Hypothalamus (tissue), 51 donors: ENCODE measurements at regions not wholly inside any gene's neighbourhood (a gene's known extent, or its start where the extent isn't known, plus 50 kb on each side); places are given as distances from the start of the nearest gene placed in this dataset.

Experiments used
- DNase-seq, 51 donors: peaks; one replicate each; lab custom pipeline; 2025; lab: John Stamatoyannopoulos, UW

DNA sequence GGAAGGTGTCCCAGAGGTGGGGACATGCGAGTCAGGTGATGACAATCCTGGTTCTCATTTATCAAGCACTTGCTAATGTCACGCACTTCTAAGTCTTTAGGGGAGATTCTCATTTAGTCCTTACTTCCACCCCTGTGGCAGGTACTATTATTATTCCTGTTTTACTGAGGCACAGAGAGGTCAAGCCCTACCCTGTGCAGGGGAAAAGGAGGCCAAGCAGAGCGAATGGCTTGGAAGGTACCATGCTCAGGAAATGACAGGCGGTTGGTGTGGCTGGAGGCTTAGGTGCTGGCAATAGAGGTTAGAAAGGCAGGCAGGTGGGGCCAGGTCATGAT lies 268.9 kb downstream of the UACA start:
- no peak for DNase-seq

- no peak for DNase-seq
Observed at GRCh38 chr15:70493787-70494516, 269.4 kb downstream of the UACA start.

GRCh38 chr15:70493376-70493775 lies 270.0 kb downstream of the UACA start:
- no peak for DNase-seq

DNA sequence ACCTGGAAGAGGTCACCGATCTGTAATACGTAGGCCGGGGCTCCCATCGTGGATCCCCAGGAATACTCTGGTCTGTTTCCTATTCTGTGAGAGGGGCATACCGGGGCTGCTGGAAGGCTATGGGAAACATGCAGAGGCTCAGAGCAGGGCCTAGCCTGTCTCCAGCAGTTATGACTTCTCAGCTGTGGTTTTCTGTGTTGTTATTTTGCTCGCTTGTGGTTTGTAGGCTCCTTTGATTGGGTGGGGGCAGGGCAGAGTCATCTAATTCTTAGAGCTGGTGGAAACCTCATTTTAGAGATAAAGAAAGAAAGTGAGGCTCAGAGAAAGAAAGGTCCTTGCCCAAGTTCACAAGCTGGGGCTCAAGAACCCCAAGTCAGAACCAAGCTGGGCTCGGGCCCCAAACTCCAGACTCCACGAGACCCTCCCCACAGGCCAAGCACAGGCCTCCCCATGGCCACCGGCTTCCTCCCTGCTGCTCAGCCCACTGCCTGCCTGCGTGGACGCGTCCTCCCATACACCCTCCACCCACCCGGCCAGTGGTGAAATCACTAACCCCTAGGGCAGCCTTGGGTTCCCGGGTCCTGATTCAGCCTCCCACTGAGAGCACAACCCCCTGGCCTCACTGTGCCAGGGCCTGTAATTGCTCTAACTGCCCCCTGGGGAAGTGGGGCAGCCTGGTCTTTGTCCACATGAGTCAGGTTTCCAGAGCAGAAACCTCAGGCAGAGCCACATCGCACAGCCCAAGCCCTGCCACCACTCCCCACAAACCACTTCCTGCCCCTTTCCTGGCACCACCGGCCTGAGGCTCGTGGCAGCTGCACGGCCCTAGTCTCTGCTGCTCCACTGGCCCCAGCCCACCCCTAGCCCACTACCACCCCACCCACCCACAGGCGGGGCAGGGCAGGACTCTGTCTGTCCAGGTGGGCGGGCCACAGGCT lies 270.8 kb downstream of the UACA start:
- peak in 18 of 51 donors; percentile 13 to 73 (median 20) for DNase-seq

DNA sequence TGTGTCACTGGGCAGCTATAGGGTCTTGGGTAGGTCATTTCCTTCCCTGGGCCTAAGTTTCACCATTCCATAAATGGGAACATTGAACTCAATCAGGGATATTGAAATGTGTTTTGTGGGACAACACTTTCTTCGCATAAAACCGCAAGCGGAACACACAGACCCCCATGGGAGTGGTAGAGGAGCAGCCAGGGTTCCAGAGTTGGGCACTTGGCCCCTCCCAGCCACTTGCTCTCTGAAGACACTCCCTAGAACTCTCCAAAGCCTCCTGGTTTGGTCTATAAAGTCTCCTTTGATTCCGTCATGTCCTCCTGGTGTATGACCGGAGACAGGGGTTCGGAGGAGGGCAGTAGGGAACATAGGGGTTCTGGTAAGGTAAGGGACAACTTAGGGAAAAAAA lies 271.7 kb downstream of the UACA start:
- no peak for DNase-seq

- no peak for DNase-seq
Observed at GRCh38 chr15:70491201-70491621, 272.1 kb downstream of the UACA start.

DNA sequence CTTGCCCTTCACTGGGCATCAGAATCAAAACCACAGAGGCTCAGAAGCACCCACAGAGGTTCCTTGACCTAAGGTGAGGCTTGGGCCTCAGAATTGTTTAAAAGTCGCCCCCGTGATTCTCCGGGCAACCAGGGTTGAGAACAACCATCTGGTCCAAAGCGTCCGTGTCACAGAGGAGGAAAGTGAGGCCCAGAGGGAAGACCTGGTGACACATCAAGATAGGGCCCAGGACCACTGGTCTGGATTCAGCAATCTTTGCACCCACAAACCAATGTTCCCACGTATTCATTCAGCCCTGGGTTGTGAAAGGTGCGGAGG lies 272.6 kb downstream of the UACA start:
- DNase-seq: no peak

GRCh38 chr15:70490148-70490837 lies 273.1 kb downstream of the UACA start:
- no peak for DNase-seq

DNA sequence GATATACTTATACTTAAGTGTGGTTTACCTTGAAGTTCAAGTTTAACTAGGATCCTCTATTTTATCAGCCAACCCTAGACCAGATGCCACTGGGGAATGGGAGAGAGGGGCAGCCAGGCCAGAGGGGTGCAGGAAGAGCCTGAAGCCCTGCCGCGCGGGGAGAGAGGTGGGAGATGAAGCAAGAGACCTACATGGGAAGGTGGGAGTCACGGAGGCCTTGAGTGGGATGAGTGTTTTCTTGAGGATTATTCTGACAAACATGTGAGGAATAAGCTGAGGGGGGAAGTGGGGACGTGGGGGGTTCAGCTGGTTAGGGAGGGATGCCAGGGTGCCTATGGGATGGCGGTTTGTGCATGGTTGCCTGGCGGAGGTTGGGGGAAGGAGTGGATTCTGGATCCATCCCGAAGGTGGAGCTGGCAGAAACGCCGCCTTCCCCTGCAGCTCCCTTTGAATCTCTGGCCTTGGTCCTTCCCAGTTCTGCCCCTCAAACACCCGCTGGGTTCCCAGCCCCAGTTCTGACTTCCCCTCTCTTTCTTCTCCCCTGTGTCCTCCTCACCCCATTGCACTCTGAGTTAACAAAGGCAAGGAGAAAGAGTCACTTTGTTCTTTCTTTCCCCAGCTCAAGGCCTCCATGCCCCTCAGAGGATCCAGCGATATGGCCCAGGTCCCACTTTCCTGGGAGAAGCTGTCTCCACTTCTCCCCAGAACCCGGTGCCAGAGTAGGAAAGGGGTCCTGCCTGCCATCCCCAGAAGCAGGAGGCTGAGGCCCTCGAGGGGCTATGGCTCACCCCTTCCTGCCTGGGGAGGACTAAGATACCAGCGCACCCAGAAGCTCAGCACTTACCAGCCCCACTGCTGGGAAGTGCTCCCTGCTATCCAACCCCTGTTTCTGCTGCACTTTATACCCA lies 274.2 kb downstream of the UACA start:
- DNase-seq: no peak

DNA sequence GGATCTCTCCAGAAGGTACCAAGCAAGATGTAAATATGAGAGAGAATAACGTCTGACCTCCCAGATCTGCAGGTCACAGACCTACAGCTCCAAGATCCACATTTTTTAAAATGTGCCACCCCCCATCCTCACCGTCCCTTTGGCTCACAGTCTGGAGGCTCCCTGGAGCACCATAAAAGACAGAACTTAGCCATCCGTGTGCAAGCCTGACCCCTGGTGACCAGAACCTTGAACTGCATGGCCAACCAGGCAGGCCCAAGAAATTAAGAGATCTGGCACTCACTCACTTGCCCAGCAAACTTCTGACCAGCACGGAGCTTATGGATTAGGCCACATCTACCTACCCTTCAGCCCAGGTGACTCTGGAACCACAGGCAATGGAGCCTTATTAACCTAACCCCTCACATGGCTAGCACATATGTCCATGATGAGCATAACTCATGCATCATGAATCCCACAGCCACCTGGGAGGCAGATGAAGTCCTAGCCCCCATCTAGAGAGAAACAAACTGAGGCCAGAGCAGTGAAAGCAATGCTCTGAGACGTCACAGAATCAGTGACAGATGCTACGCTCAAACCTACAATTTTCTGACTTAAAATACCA lies 275.3 kb downstream of the UACA start:
- peak in 46 of 51 donors; percentile 10 to 81 (median 42) for DNase-seq

- no peak for DNase-seq
Observed at GRCh38 chr15:70487387-70487740, 276.0 kb downstream of the UACA start.

- DNase-seq: peak in 10 of 51 donors; percentile 3 to 38 (median 18)
Observed at GRCh38 chr15:70486451-70487386, 276.6 kb downstream of the UACA start.

GRCh38 chr15:70486012-70486411 lies 277.3 kb downstream of the UACA start:
- DNase-seq: no peak

- no peak for DNase-seq
Observed at GRCh38 chr15:70484993-70485392, 278.4 kb downstream of the UACA start.

DNA sequence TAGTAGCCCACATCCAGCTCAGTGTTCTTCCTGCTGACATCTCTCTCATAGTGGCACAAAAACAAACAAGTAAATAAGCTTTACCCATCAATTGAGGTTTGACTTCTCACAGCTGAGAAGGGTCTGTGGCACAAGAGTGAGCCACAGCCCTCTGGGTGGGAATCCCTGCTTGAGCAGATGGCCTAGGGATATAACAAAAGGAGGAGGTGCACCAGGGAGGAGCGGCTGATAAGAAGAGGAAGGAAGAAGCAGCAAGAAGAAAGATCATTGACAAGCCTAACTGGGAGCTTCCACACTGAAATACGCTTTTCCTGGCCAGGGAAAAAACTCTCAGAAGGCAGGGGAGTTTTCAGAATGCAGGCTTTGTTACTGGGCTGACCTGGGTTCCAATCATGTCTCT lies 279.8 kb downstream of the UACA start:
- no peak for DNase-seq

GRCh38 chr15:70480196-70480856 lies 283.0 kb downstream of the UACA start:
- no peak for DNase-seq

DNA sequence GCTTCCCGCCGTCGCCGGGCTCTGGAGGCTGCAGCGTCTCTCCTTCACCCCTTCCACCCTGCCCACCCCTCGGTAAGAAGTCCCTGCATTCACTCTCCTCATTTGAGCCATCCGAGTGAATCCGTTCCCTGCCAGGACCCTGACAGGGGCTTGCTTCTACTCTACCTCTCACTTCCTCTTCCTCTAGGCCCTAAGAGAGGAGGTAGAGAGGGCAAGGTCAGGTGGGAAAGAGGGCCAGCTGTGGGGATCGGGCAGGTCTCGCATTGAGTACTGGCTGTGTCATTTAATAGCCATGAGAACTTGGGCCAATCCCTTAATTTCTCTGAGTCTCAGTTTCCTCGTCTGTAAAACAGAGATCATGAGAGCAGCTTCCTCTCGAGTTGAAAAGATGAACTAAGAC lies 283.6 kb downstream of the UACA start:
- no peak for DNase-seq

- DNase-seq: no peak
Observed at GRCh38 chr15:70479056-70479455, 284.3 kb downstream of the UACA start.
